Chondrocyte (in vitro differentiated cells): ENCODE measurements at regions not wholly inside any gene's neighbourhood (a gene's known extent, or its start where the extent isn't known, plus 50 kb on each side); places are given as distances from the start of the nearest gene placed in this dataset.

Source experiments
- DNase-seq: peaks from one replicate; pipeline ENCODE4 v3.0.0; 2021; ENCODE audit warnings: mixed read lengths, low spot score
- H3K27ac Mint-ChIP-seq: one replicate; pipeline ENCODE4 v1.8.0; 2021; ENCODE audit warnings: mild to moderate bottlenecking, moderate library complexity, mixed read lengths; ENCODE audit not compliant: unreplicated experiment
- H3K27me3 Mint-ChIP-seq: 2 replicates; pipeline ENCODE4 v1.8.0; 2021; ENCODE audit warnings: low read depth, mixed read lengths
- H3K36me3 Mint-ChIP-seq: 2 replicates; pipeline ENCODE4 v1.8.0; 2021; ENCODE audit warnings: low read depth, mixed read lengths
- H3K4me1 Mint-ChIP-seq: 2 replicates; pipeline ENCODE4 v1.8.0; 2021; ENCODE audit warnings: low read depth, mild to moderate bottlenecking, mixed read lengths
- H3K4me3 Mint-ChIP-seq: one replicate; pipeline ENCODE4 v1.8.0; 2021; ENCODE audit warnings: mild to moderate bottlenecking, moderate library complexity, mixed read lengths; ENCODE audit not compliant: unreplicated experiment
- H3K9me3 Mint-ChIP-seq: 2 replicates; pipeline ENCODE4 v1.8.0; 2021; ENCODE audit warnings: low read depth, mixed read lengths
- CTCF ChIP-seq: fragments of 200-600 bp; sonication (generic); IDR thresholded peaks from 2 replicates; pipeline ENCODE4 v1.5.0; 2021; ENCODE audit warnings: antibody characterized with exemption, mild to moderate bottlenecking, moderate library complexity

GRCh38 chr4:32991663-32992062 lies 2271.5 kb downstream of the PCDH7 start:
- no peak overlapping the region for H3K4me3 Mint-ChIP-seq
- no peaks in the 10 kb centered on the region for H3K36me3 Mint-ChIP-seq
- no peak for TF ChIP-seq CTCF
- no peak overlapping the region for H3K27ac Mint-ChIP-seq
- H3K4me1 Mint-ChIP-seq: no peaks in the 10 kb centered on the region
- DNase-seq: no peak
- no peaks in the 10 kb centered on the region for H3K9me3 Mint-ChIP-seq
- H3K27me3 Mint-ChIP-seq: no peaks in the 10 kb centered on the region

GRCh38 chr4:32994981-32995881 lies 2275.1 kb downstream of the PCDH7 start:
- TF ChIP-seq CTCF: no peak
- no peaks in the 10 kb centered on the region for H3K4me1 Mint-ChIP-seq
- DNase-seq: no peak
- no peaks in the 10 kb centered on the region for H3K36me3 Mint-ChIP-seq
- H3K9me3 Mint-ChIP-seq: peaks cover 3% of the 10 kb centered on the region
- no peak overlapping the region for H3K4me3 Mint-ChIP-seq
- H3K27me3 Mint-ChIP-seq: no peaks in the 10 kb centered on the region
- H3K27ac Mint-ChIP-seq: no peak overlapping the region

GRCh38 chr4:33013282-33013681 lies 2293.1 kb downstream of the PCDH7 start:
- H3K27me3 Mint-ChIP-seq: no peaks in the 10 kb centered on the region

DNA sequence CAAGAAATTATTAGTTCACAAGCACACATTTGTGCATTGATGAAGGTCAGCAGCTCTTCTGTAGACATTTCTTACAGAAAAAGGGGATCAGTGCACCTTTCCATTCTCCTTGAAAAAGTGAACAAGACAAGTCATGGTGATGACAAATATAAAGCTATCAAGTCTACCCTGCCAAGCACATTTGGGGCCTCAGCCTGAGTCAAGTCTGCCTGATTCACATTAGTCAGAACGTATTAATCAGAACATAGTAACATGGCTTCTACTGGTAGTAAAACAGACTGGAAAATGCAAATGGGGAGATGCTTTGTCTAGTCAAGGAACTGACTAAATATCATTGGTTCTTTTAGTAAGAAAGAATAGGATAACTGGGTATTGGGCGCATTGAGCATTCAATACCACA lies 2305.1 kb downstream of the PCDH7 start:
- DNase-seq: no peak
- no peak overlapping the region for H3K4me3 Mint-ChIP-seq
- H3K9me3 Mint-ChIP-seq: no peaks in the 10 kb centered on the region
- H3K27ac Mint-ChIP-seq: no peak overlapping the region
- peaks cover 10% of the 10 kb centered on the region for H3K4me1 Mint-ChIP-seq
- no peaks in the 10 kb centered on the region for H3K27me3 Mint-ChIP-seq
- H3K36me3 Mint-ChIP-seq: no peaks in the 10 kb centered on the region
- no peak for TF ChIP-seq CTCF

More at GRCh38 chr4:33013282-33013681, 2293.1 kb downstream of the PCDH7 start:
- Mint-ChIP-seq H3K9me3 (no peaks in the 10 kb centered on the region), H3K27ac (no peak overlapping the region), H3K4me1 (no peaks in the 10 kb centered on the region), H3K4me3 (no peak overlapping the region), H3K36me3 (no peaks in the 10 kb centered on the region)
- no peak for DNase-seq
- no peak for TF ChIP-seq CTCF

DNA sequence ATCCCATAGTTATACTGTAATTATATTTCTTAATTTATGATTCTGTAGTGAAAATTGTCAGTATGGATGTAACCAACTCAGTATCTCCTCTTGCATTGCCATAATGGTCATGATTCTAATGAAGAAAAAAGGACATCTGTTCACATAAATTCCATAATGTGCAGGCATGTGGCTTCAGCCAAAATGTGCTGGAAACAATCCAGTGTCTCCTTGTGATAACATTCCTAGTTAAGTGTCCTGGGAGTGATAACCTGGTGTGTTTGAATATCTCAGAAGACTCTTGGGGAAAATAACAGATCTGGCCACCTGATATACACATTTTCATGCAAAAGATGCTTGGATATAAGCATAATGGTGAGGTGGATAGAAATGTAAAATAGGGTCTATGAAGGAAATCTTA lies 2309.8 kb downstream of the PCDH7 start:
- Mint-ChIP-seq H3K4me3 (no peak overlapping the region), H3K4me1 (peaks cover 15% of the 10 kb centered on the region), H3K27ac (no peak overlapping the region), H3K36me3 (no peaks in the 10 kb centered on the region), H3K9me3 (no peaks in the 10 kb centered on the region), H3K27me3 (no peaks in the 10 kb centered on the region)
- no peak for DNase-seq
- TF ChIP-seq CTCF: no peak
